OCI-LY3 (cell line): ENCODE measurements at regions not wholly inside any gene's neighbourhood (a gene's known extent, or its start where the extent isn't known, plus 50 kb on each side); places are given as distances from the start of the nearest gene placed in this dataset.

ENCODE experiments used
- H2AFZ ChIP-seq: fragments of 200-600, 300-600 bp; shearing (Covaris generic); 2 replicates; pipeline ENCODE4 v1.6.0; 2014; ENCODE audit warnings: antibody characterized with exemption, low read depth, low read length
- H3K27ac ChIP-seq: fragments of 200-600, 300-600 bp; sonication (generic); 2 replicates; pipeline ENCODE4 v1.5.1; 2014; ENCODE audit warnings: mild to moderate bottlenecking, low read length, moderate library complexity, mixed read lengths
- H3K27me3 ChIP-seq: fragments of 200-600, 300-600 bp; sonication (generic); 2 replicates; pipeline ENCODE4 v1.6.1; 2014; ENCODE audit warnings: low read depth, low read length, mixed read lengths
- H3K36me3 ChIP-seq: fragments of 200-600, 300-600 bp; sonication (generic); replicated peaks from 2 replicates; pipeline ENCODE3; 2014; ENCODE audit warnings: low read depth, low read length, mixed read lengths
- H3K4me1 ChIP-seq: fragments of 300-600, 200-600 bp; sonication (generic); 2 replicates; pipeline ENCODE4 v1.6.1; 2014; ENCODE audit warnings: low read length, mixed read lengths
- H3K4me2 ChIP-seq: fragments of 200-600, 300-600 bp; sonication (generic); 2 replicates; pipeline ENCODE4 v1.6.1; 2014; ENCODE audit warnings: low read length, mixed read lengths
- H3K4me3 ChIP-seq: fragments of 300-600, 200-600 bp; sonication (generic); 2 replicates; pipeline ENCODE4 v1.5.1; 2014; ENCODE audit warnings: antibody characterized with exemption, mild to moderate bottlenecking, low read length, moderate library complexity
- H3K79me2 ChIP-seq: fragments of 300-600, 200-600 bp; shearing (Covaris generic); 2 replicates; pipeline ENCODE4 v1.6.1; 2014; ENCODE audit warnings: mild to moderate bottlenecking, low read length, mixed read lengths
- H3K9ac ChIP-seq: fragments of 300-600, 200-600 bp; shearing (Covaris generic); 2 replicates; pipeline ENCODE4 v1.6.0; 2014; ENCODE audit warnings: mild to moderate bottlenecking, low read length, moderate library complexity
- H3K9me3 ChIP-seq: fragments of 200-600, 300-600 bp; shearing (Covaris generic); 2 replicates; pipeline ENCODE4 v1.6.1; 2014; ENCODE audit warnings: low read length, mixed read lengths; ENCODE audit not compliant: insufficient read depth
- H4K20me1 ChIP-seq: fragments of 200-600, 300-600 bp; sonication (generic); 2 replicates; pipeline ENCODE4 v1.6.1; 2016; ENCODE audit warnings: low read length, mixed read lengths; ENCODE audit not compliant: insufficient read depth
- EZH2phosphoT487 ChIP-seq: fragments of 200-600 bp; shearing (Covaris generic); IDR thresholded peaks from 2 replicates; pipeline ENCODE4 v1.6.1; 2018; ENCODE audit warnings: antibody characterized with exemption, mixed run types, low read depth
- TF ChIP-seq, protein P1 (sequence below): fragments of 200-600, 300-600 bp; sonication (generic); IDR thresholded peaks from 2 replicates; pipeline ENCODE4 v1.5.1; 2014; ENCODE audit warnings: antibody characterized with exemption, low read length, low read depth

DNA sequence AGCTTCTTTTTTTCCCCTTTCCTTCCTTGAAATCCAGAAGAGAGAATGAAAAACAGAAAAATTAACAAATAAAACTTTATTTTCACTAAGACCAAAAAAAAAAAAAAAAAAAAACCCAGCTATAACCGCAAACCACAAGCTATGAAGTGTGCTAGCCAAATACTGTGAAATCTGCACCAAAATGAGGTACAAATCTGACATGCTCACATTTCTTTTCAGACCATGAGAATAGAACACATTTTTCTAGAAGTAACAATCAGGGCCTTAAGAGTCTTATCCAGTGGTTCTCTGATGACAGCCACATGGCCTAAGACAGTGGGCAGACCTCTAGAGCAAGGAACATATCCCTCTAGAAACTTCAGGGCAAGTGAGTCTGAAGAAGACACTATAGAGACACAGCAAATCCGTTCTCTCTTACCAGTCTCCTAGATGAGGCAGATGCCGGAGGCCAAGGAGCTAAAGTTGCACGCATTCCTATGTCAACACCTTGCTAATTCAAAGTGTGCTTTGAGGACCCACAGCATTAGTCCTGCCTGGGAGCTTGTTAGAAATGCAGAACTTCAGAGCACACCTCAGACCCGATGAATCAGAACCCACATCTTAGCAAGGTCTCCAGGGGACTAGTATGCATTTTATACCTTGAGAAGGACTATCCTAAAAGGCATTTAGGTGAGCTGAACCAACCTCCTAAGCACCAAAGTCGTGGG is 317.1 kb downstream of the MYCN start:
- Histone ChIP-seq H3K4me3 (no peak overlapping the region), H3K79me2 (no peaks in the 10 kb centered on the region), H3K4me2 (no peak overlapping the region), H3K4me1 (peaks cover 5% of the 10 kb centered on the region), H3K9me3 (no peaks in the 10 kb centered on the region), H2AFZ (no peak overlapping the region), H4K20me1 (no peaks in the 10 kb centered on the region), H3K27ac (no peak overlapping the region), H3K36me3 (no peaks in the 10 kb centered on the region), H3K9ac (no peak overlapping the region), H3K27me3 (peaks cover 31% of the 10 kb centered on the region)
- TF ChIP-seq EZH2phosphoT487, result no peak
- TF ChIP-seq, protein P1, sequence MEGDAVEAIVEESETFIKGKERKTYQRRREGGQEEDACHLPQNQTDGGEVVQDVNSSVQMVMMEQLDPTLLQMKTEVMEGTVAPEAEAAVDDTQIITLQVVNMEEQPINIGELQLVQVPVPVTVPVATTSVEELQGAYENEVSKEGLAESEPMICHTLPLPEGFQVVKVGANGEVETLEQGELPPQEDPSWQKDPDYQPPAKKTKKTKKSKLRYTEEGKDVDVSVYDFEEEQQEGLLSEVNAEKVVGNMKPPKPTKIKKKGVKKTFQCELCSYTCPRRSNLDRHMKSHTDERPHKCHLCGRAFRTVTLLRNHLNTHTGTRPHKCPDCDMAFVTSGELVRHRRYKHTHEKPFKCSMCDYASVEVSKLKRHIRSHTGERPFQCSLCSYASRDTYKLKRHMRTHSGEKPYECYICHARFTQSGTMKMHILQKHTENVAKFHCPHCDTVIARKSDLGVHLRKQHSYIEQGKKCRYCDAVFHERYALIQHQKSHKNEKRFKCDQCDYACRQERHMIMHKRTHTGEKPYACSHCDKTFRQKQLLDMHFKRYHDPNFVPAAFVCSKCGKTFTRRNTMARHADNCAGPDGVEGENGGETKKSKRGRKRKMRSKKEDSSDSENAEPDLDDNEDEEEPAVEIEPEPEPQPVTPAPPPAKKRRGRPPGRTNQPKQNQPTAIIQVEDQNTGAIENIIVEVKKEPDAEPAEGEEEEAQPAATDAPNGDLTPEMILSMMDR, result no peak

DNA sequence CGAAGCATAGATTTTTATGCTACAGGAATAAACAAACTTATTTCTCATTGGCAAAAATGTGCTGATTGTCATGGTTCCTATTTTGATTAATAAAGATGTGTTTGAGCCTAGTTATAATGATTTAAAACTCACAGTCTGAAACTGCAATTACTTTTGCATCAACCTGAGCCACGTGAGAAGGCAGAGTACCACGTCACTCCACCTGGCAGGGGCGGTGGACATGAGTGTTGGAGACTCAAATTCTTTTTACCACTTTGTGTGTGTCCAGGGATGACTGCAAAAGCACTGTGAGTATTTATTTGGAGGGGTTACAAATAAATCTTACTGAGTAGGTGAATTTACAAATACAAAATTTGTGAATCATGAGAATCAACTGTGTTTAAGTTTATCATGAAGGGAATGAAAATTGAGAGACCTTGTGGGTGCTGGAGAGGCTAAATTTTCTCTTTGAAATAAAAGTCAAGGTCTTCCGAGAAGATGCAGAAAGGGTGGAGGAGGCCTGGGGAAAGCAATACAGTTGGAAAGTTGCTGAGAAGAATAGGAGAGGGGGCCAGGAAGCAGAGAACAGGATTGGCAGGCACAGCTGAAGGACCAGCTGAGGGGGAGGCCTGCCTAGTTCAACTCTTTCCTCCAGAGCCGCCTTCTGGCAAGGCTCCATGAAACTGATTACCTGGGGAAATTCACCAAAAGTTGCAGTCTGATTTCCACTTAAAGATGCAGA is 316.4 kb downstream of the MYCN start:
- TF ChIP-seq, protein P1, result no peak
- TF ChIP-seq EZH2phosphoT487, result no peak
- H3K9ac ChIP-seq, result no peak overlapping the region
- no peak overlapping the region for H3K27ac ChIP-seq
- no peaks in the 10 kb centered on the region for H3K79me2 ChIP-seq
- no peak overlapping the region for H2AFZ ChIP-seq
- peaks cover 31% of the 10 kb centered on the region for H3K27me3 ChIP-seq
- no peaks in the 10 kb centered on the region for H3K36me3 ChIP-seq
- H3K4me3 ChIP-seq, result no peak overlapping the region
- peaks cover 5% of the 10 kb centered on the region for H3K4me1 ChIP-seq
- H3K4me2 ChIP-seq, result no peak overlapping the region
- H4K20me1 ChIP-seq, result no peaks in the 10 kb centered on the region
- no peaks in the 10 kb centered on the region for H3K9me3 ChIP-seq

DNA sequence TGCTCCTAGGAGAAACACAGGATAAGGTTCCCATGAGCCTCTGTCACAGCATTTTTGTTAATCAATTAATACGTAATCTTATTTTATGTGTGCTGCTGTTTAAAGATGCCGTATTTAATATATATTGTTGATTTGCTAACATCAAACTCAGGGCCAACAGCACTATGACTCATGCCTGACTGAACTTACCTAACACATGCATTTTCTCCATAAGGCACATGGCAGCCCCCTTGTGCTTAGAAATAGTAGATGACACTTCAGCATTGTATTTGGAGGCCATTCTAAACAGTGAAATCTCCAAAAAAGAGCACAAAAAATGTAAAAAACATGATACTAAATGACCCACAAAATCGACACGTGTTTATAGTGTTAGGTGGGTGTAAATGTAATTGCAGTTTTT is 314.8 kb downstream of the MYCN start:
- no peaks in the 10 kb centered on the region for H3K36me3 ChIP-seq
- H3K9ac ChIP-seq, result no peak overlapping the region
- H3K4me3 ChIP-seq, result no peak overlapping the region
- H4K20me1 ChIP-seq, result no peaks in the 10 kb centered on the region
- H3K27me3 ChIP-seq, result peaks cover 31% of the 10 kb centered on the region
- no peak overlapping the region for H2AFZ ChIP-seq
- no peak overlapping the region for H3K27ac ChIP-seq
- TF ChIP-seq, protein P1, result no peak
- no peak for TF ChIP-seq EZH2phosphoT487
- peaks cover 5% of the 10 kb centered on the region for H3K4me1 ChIP-seq
- H3K79me2 ChIP-seq, result no peaks in the 10 kb centered on the region
- no peak overlapping the region for H3K4me2 ChIP-seq
- H3K9me3 ChIP-seq, result no peaks in the 10 kb centered on the region

DNA sequence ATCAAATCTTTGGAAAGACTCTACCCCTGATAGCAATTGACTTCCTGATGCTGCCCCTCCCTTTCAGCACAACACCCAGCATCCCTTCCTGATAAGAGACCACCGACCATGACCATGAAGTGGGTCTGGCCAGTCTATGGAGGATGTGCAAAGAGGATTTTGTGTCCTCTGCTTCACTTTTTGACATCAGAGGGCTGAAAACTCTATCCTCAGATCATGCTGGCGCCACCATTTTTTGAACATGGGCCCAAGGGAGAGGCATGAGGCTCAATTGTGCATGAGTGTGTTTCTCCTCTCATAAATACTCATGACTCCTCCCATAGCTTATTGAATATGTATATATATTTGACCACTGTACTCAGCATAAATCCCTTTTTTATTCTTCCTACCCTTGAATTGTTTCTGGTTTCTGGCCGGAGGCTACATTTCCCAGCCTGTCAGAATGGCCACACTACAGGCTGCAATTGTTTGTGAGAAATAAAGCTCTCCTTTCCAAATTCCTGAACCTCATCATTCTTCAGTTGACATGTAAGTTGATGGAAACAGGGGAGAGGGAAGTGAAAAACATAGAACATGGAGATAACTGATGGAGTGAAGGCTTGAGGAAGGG is 314.1 kb downstream of the MYCN start:
- Histone ChIP-seq H3K9me3 (no peaks in the 10 kb centered on the region), H3K4me2 (no peak overlapping the region), H3K27me3 (peaks cover 31% of the 10 kb centered on the region), H3K27ac (no peak overlapping the region), H2AFZ (no peak overlapping the region), H3K4me3 (no peak overlapping the region), H3K79me2 (no peaks in the 10 kb centered on the region), H4K20me1 (no peaks in the 10 kb centered on the region), H3K9ac (no peak overlapping the region), H3K36me3 (no peaks in the 10 kb centered on the region), H3K4me1 (peaks cover 5% of the 10 kb centered on the region)
- TF ChIP-seq, protein P1, result no peak
- TF ChIP-seq EZH2phosphoT487, result no peak
